ENCODE measurements at regions not wholly inside any gene's neighbourhood (a gene's known extent, or its start where the extent isn't known, plus 50 kb on each side); places are given as distances from the start of the nearest gene placed in this dataset.
"Not testable (repeated sequence)": the region's sequence is repeated elsewhere in the genome, so short reads cannot be mapped to it uniquely, and the experiment has no call there.

DNA sequence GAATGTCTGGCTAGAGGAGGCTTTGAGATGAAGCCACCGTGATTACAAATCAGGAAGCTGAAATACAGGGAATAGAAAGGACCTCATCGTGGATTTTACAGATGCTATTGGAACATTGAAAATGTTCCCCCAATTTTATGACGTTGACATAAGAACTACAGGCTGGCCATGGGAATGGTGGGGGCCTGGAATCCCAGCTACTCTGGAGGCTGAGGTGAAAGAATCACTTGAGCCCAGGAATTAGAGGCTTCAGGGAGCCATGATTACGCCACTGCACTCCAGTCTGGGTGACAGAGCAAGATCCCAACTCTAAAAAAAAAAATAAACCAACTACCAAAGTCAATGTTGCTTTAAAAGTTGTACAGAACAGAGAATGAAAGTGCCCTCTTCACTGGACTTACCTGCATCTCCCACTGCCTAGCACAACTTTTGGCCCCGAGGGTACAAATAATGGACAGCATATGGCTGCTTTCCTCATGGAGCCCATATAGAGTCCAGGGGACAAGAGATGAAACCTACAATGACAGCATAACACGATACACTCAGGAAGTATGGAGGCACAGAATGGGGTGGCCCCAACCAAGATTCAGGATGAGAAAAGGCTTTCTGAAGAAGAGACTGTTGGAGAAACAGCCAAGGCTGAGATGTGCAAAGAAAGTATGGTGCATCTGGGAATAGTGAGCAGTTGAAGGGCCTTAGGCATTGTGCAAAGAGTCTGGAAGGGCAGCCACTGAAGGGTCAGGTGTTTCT lies 254.8 kb downstream of the MYCN start:
- DNase-seq = no peak

GRCh38 chr2:16194530-16194929 lies 254.2 kb downstream of the MYCN start:
- DNase-seq = no peak

GRCh38 chr2:16194096-16194390 lies 253.7 kb downstream of the MYCN start:
- DNase-seq = no peak

DNA sequence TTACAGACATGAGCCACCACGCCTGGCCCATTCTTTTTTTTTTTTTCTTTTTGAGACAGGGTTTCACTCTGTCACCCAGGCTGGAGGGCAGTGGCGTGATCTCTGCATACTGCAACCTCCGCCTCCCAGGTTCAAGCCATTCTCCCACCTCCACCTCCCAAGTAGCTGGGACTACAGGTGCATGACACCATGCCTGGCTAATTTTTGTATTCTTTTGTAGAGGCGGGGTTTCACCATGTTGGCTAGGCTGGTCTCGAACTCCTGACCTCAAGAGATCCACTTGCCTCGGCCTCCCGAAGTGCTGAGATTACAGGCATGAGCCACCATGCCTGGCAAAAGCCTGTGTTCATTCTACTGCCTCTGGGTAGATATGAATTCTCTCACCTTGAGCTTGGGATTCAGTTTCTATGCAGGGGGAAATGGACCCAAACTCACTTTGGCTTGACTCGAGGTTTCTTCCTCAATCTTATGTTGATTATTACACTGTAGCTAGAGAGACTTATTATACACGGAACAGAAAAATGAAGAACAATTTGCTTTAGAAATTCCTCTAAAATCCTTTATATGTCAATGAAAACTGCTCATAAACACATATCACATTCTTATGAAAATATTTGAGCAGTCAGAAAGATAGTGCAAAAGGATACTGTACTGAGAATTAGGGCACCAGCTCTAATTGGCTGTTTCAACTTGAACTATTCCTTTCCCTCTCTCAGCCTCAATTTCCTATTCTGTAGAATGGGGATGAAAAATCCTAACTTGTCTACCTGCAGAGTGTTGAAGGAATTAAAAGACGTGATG lies 252.3 kb downstream of the MYCN start:
- no peak for DNase-seq

- no peak for DNase-seq
Observed at GRCh38 chr2:16191431-16192200, 251.3 kb downstream of the MYCN start.

- DNase-seq = no peak
Observed at GRCh38 chr2:16190446-16191270, 250.3 kb downstream of the MYCN start.

DNA sequence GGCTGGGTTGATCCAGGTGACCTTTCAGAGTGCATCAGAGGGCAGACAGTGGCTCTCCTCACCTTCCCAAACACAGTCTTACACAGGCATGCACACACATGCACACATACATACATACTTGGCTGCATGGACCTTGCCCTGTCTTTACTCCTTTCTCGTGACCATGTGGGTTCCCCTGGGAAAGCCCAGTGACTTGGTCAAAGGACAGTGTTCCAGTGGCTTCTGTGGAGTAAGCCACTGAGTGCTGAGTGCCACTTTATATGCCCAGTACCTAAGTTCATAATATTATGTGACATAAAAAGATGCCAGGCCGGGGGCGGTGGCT lies 249.4 kb downstream of the MYCN start:
- no peak for DNase-seq

GRCh38 chr2:16189029-16189835 lies 248.9 kb downstream of the MYCN start:
- no peak for DNase-seq

DNA sequence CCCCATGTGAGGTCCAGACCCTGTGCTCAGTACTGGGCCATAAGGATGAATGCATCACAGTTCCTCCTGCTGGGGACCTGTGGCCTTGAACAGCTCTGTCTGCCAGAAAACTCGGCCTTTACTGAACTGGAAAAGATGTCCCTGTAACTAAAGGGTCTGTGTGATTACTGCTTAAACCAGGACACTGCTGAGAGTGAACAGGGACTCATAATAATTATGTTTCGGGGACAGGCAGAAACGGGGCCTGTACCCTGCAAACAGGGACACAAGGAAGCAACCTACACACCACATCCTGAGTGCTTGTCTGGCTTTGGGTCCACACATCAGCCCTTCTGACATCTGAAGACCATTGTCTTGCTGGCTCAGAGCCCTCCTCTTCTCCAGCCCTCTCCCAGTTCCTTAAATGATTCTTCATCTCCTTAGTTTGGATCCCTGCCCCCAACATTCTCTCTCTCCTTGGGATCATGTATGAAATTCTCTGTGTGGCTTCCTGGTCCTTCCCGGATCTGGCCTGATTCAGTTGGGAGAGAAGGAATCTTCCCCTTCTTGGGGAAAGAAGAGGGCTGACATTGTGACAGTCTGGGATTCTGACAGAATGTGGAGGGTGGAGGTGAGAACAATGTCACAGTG lies 248.0 kb downstream of the MYCN start:
- no peak for DNase-seq

GRCh38 chr2:16187482-16187817 lies 247.1 kb downstream of the MYCN start:
- no peak for DNase-seq

DNA sequence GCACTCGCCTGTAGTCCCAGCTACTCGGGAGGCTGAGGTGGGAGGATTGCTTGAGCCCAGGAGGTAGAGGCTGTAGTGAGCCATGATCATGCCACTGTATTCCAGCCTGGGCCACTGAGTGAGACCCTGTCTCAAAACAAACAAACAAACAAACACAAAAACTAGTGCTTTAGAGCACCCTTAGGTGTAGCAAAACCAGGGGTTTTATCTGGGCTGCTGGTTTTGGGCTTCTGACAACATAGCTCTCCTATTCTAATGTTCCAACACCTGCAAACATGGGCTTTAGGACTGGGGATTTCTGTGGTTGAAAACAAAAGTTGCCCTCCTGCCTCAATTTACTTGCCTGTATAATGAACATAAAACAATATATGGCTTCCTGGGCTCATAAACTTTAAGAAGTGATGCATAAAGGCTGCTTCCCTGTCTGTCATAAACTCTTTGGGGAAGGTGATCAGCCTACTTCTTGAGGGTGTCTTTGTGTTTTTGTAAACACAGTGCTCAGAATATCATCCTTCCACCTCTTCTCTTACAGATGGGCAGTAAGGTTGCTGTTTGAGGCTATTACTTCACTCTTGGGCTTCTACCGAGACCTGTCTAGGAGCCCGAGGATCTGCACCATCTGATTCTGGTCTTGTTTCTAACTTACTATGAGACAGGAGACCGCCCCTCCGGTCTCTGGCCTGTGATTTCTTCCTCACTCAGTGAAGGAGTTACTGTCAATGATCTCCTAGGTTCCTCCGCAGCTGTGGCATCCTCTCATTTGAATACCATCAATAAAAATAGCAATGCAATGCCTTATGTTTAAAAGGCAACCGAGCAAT lies 246.5 kb downstream of the MYCN start:
- no peak for DNase-seq

DNA sequence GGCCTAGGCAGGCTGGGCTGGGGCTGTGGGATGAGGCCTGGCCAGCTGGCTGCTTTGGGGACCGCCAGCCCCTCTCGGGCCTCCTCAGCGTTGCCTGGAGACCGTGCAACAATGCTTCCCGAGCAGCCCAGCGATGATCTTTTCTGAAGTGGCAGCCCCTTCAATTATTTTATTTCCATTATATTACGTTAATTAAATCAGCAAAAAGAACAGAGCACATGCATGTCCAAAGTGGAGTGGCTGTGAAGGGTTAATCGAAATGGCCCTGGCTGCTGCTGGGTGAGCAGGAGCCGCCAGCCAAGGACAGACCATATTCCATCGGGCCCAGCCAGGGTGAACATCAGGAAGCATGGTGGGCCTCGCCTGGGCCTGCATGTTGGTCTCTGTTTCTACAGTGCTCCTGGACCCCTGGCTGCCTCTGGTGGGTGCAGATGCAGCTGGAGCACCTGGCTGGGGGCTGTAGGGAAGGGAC lies 245.5 kb downstream of the MYCN start:
- DNase-seq = no peak

GRCh38 chr2:16184945-16185660 lies 244.8 kb downstream of the MYCN start:
- no peak for DNase-seq

- DNase-seq = no peak
Observed at GRCh38 chr2:16184341-16184890, 244.1 kb downstream of the MYCN start.

DNA sequence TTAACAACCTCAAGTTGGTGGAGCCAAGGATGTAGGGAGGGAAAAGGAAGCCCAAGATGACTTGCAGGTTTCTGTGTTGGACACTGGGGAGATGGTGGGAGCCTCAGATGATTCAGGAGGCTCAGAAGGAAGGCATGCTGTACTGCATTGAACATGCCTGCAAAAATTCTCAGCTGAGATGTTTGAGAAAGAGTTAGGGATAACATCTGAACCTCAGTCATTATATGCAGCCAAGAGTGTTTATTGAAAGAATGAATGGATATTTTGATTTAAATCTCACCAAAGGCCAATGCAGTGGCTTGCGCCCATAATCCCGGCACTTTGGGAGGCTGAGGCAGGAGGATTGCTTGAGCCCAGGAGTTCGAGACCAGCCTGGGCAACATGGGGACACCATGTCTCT lies 243.0 kb downstream of the MYCN start:
- no peak for DNase-seq

GRCh38 chr2:16182841-16183240 lies 242.5 kb downstream of the MYCN start:
- no peak for DNase-seq

DNA sequence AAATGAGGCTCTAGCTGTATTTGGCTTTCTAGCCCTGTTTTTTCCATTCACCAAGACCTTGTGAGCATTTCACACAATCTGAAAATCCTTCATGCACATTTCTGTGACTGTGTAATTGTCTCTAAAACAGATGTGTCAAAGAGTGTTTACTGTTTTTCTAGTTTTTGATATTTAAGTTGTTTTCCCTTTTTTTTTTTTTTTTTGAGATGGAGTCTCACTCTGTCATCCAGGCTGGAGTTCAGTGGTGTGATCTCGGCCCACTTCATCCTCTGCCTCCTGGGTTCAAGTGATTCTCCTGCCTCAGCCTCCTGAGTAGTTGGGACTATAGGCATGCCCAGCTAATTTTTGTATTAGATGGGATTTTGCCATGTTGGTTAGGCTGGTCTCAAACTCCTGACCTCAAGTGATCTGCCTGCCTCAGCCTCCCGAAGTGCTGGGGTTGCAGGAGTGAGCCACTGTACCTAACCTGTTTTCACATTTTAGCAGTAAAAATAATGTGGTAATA lies 242.0 kb downstream of the MYCN start:
- not testable (repeated sequence) for DNase-seq

DNA sequence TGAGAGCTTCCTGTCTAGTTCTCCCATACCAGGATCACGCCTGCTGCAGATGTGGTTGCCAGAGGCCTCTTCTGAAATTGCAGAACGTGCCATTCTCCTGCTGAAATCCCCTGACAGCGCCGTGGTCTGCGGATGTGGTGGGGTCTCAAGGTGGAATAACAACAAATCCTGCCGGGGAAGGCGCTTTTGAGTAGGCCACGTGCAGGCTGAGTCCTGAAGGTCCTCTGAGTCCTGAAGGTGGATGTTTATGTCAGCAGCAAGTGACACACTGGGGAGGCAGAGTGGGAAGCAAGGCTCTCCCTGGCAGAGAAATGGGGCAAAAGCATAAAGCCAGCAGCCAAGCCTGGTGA lies 241.4 kb downstream of the MYCN start:
- DNase-seq = no peak

- no peak for DNase-seq
Observed at GRCh38 chr2:16181062-16181740, 240.9 kb downstream of the MYCN start.

Data from NCI-H2171 treated with DMSO at 0.1 percent for 48 hours (cell line).